NCI-H146 treated with DMSO at 0.1 percent for 48 hours (cell line): ENCODE measurements at regions not wholly inside any gene's neighbourhood (a gene's known extent, or its start where the extent isn't known, plus 50 kb on each side); places are given as distances from the start of the nearest gene placed in this dataset.
"Not testable (repeated sequence)": the region's sequence is repeated elsewhere in the genome, so short reads cannot be mapped to it uniquely, and the experiment has no call there.

Source experiments
- DNase-seq: peaks from one replicate; lab custom pipeline; 2025; ENCODE audit not compliant: unreplicated experiment; lab: John Stamatoyannopoulos, UW

DNA sequence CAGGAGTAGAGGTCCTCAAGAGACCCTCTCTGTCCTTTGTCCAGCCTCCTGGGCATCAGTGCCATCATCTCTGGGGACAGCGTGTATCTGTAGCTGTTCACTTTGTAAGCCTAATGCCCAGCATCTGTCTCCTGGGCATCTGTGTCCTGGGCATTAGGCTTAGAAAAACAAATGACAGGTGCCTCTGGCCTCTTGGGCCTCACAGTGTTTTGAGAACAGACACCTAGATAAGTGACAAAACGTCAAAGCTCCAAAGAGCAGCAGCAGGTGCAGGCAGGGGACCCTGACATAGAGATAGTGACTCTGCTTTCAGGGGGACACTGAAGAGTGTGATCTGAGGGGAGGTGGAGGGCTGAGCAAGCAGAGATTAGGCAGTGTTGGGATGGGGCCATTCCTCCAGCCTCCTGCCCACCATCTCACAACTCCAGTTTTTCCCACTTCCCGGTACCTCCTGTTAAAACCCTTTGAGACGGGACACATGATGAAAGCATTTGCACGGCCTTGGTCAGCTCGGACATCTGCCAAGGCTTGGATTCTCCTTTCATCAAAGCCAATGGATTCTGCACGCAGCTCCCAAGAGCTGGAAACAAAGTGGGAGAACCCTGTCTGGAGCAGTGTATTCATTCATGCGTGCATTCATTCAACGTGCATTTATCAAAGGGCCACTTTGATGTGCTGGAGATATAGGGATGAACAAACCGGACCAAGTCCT is 55.5 kb upstream of the CD93 start:
- DNase-seq, result no peak

DNA sequence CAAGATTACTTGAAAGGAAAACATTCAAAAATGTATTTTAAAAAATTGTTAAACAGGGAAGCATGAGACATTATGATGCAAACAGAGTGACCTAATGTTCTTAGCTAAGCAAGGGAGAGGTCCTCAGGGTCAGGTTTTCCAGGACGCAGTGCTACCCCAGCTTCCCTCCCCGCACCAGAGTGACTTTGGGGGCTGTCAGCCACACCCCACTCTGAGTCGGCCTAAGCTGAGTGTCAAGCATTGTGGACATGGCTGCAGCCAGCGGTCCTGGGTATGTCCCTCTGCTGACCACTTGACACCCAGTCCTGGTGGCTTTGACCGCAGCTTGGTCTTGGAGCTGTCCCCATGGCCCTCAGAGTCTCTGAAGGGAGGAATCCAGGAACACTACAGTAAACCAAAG is 54.9 kb upstream of the CD93 start:
- no peak for DNase-seq

DNA sequence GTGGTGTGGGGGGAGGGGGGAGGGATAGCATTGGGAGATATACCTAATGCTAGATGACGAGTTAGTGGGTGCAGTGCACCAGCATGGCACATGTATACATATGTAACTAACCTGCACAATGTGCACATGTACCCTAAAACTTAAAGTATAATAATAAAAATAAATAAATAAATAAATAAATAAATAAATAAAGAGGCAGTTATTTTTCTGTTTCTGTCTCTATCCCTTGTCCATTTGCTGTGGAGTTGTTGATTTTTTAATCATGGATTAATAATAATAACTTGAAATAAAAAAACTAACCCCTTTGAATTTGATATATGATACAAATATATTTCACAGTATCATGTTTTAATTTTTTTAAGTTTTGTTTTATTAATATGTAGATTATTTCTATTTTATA is 53.9 kb upstream of the CD93 start:
- not testable (repeated sequence) for DNase-seq

DNA sequence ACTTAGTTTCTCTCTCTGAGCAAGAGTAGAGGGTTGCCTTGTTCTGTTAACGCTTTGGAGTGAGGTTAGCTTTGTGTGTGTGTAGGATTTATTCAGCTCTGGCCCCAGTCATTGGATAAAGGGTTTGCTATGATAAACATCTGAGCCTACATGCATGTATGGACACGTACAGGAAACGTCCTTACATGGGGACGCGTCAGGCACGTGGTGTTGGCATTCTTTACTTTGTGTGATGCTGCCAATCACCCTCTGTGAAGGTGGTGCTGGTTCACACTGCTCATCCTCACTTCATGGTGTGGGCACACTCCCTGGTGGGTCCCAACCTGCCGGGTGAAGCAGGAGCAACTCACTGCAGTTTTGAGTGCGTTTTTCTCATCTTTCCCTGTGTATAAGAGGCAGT is 53.4 kb upstream of the CD93 start:
- no peak for DNase-seq

DNA sequence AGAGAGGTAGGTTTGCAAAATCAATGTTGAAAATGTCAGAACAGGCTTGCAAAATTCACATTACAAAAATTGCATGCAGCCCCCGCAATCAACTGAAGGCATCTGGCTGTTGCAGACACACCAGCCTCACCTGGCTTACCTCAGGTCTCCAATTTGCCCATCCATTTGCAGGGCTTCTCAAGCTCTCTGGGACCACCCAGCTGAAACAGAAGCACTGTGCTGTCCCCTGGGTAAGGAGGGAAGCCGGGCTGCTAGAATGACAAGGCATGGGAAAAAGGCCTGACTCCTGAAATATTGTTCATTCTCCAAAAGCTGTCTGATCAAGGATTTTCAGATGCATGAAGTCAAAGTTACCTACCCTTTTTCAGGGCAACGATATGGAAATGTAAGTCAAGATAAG is 52.6 kb upstream of the CD93 start:
- no peak for DNase-seq

DNA sequence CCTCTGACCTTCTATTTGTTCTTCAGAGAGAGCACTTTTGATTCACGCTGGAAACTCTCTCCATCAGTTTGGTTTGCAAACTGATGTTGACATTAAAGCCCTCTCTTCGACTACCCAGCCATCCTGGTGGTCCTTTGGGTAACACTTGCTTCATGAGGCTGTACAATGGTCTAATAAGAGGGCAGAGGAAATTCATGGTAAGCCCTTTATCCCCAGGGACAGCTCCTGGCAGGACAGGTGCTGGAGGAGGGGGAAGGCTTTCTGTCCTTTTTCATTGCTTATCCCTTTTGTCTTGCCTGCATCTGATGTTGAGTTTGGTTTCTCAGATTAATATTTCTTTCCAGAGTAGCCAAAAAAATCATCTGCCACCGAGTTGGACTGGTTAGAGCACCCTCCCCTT is 52.1 kb upstream of the CD93 start:
- DNase-seq, result no peak

DNA sequence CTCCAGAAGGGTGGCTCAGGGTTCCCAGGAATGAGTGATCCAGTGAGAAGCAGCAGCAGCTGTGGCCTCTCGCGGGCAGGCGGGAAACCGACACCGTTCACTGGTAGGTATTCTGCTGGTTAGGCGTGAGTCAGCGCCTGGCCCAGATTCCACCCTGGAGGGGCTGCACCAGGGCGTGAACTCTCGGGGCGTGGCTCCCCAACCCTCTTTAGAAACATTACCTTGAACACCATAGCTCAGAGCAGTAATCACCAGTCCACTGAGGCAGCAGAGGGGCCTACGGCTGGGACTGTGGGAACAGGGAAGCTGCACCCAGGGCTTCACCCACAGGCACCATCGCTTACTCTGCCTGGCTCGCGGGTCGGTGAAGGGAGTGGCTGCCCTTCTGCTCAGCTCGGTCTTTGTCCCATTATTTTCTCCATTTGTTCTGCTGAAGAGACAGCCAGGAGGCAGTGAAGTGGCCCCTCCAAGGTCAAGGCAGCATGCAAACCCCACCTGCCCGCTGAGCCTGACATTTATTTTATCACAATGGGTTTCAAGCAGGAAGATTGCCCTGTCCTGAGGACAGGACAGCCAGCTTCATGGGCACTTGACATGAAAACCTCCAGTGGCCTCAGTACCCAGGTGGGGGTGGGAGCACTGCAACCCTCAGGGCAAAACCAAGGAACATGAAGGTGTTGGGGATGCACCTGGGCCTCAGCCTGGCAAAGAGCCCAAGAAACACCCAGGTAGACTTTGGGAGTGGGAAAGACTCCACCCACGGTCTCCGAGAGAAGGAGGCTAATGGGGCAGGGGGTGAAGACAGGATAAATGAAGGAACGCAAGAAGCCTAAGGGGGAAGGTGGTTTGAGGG is 51.0 kb upstream of the CD93 start:
- no peak for DNase-seq

DNA sequence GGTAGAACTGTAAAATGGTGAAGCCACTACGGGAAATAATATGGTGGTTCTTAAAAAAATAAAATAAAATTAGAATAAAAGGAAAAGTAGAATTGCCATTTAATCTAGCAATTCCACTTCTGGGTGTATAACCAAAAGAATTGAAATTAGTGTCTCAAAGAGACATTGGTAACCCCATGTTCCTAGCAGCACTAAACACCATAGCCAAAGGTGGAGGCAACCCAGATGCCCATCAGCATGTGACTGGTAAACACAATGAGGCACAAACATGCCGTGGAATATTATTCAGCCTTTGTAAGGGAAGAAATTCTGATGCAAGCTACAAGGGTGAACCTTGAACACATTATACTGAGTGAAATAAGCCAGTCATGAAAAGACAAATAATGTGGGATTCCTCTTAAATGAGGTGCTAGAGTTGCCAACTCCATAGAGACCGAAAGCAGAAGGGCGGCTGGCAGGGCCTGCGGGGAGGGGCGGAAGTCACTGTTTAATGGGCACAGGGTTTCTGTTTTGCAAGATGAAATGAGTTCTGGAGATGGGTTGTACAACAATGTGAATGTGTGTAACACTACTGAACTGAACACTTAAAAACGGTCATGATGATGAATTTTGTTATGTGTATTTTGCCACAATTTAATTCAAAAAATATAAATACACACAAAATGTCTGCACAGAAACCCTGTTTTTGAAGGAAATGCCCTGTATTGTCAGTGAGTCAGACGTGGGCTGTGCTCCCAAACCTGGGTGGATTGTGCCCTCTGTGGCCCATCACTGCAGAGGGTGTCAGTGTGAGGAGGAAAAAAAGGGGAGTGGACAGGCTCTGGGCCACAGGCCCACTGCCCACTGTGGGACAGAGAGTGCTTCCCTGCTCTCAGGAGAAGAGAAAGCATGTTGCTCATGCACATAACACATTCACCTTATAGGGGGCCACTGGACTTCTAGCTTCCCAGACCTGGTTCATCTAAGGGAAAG is 49.6 kb upstream of the CD93 start:
- no peak for DNase-seq
